ENCODE measurements at regions not wholly inside any gene's neighbourhood (a gene's known extent, or its start where the extent isn't known, plus 50 kb on each side); places are given as distances from the start of the nearest gene placed in this dataset.

DNA sequence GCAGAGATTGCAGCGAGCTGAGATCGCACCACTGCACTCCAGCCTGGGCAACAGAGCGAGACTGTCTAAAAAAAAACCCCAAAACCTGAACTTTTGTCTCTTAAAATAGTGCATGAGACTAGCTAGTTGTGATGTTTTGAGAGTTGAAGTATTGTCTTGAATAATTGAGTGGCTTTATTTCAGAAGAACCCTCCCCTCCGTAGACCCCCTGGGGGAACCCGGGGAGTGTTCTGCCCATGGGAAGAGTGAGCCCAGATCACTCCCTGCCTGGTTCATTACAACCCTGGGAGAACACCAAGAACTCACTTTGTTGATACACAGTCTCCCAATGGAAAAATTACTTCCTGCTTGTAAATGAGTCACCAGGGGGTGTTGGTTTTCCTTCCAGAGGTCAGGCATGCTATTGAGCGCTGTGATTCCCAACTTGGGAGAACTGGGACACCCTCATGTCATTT is 65.3 kb upstream of the SHISA3 start:
- no peak for DNase-seq

- DNase-seq, result no peak
Measured at GRCh38 chr4:42339935-42340406, 57.3 kb upstream of the SHISA3 start.

DNA sequence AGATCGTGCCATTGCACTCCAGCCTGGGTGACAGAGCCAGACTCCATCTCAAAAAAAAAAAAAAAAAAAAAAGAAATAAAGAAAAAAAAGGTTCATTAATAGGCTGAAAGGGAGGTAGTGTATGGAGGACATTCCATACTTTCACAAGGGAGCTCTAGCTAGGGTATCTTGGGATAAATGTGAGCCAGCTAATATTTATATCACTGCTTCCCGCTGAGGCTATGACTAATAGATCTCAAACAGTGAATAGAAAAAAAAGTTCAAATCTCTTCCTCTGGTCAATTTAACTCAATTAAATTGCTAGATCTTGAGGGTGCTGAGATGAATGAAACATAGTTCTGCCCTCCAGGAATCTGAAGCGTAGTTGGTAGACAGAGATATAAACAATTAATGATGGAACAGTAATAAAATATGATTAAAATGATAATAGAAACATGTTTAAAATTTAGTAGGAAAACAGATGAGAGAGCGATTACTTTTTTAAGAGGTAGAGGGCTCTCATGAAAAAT is 55.7 kb upstream of the SHISA3 start:
- DNase-seq, result no peak

GRCh38 chr4:42342459-42342858 is 54.8 kb upstream of the SHISA3 start:
- no peak for DNase-seq

DNA sequence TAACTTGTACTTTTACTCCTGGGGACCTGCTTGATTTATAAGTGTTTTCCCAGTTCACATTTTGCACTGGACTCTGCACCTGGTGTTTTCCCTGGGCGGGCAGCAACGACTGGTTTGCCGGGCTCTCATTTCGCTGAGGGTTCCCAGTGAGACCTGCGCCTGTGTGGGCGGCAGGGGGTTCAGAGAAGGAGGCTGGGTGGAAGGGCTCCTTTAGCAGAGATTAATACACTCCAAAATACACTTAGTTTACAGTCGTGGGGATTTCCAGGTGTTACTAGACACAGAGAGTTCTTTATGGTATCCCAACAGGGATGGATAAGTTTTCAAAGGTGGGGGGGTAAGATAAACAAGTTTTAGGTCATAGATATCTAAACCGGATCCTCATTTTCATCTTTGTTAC is 53.0 kb upstream of the SHISA3 start:
- DNase-seq, result no peak

DNA sequence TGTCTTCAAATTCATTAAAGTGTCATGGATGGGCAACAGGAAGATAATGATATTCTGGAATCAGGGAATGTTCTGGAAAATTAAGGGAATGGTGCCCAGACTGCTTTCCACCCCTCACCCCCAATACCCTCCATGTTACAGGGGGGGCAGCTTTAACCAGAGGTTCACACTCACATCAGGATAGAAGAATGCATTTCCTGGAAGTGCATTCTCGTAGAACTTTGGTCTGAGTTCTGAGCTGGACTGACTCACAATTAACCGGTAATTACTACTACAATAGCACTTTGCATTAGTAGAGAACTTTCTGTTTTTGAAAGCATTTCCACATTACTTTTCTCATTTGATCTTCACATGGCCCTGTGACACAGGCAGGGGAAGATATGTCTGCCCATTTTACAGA is 52.5 kb upstream of the SHISA3 start:
- no peak for DNase-seq

- no peak for DNase-seq
Measured at GRCh38 chr4:42345962-42346544, 51.2 kb upstream of the SHISA3 start.

GRCh38 chr4:42347076-42347475 is 50.2 kb upstream of the SHISA3 start:
- no peak for DNase-seq
